ENCODE measurements at regions not wholly inside any gene's neighbourhood (a gene's known extent, or its start where the extent isn't known, plus 50 kb on each side); places are given as distances from the start of the nearest gene placed in this dataset.

- TF ChIP-seq, protein P1, sequence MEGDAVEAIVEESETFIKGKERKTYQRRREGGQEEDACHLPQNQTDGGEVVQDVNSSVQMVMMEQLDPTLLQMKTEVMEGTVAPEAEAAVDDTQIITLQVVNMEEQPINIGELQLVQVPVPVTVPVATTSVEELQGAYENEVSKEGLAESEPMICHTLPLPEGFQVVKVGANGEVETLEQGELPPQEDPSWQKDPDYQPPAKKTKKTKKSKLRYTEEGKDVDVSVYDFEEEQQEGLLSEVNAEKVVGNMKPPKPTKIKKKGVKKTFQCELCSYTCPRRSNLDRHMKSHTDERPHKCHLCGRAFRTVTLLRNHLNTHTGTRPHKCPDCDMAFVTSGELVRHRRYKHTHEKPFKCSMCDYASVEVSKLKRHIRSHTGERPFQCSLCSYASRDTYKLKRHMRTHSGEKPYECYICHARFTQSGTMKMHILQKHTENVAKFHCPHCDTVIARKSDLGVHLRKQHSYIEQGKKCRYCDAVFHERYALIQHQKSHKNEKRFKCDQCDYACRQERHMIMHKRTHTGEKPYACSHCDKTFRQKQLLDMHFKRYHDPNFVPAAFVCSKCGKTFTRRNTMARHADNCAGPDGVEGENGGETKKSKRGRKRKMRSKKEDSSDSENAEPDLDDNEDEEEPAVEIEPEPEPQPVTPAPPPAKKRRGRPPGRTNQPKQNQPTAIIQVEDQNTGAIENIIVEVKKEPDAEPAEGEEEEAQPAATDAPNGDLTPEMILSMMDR (IDR thresholded peaks at IDR 0.05; ENCODE audit: low read length): no peak
- no peak for TF ChIP-seq EZH2 (IDR thresholded peaks at IDR 0.05; ENCODE audit: borderline replicate concordance, low read length)
These were observed 105.8 kb upstream of the UGP2 start for GRCh38 chr2:63735931-63736330.
